ENCODE measurements at regions not wholly inside any gene's neighbourhood (a gene's known extent, or its start where the extent isn't known, plus 50 kb on each side); places are given as distances from the start of the nearest gene placed in this dataset.

DNA sequence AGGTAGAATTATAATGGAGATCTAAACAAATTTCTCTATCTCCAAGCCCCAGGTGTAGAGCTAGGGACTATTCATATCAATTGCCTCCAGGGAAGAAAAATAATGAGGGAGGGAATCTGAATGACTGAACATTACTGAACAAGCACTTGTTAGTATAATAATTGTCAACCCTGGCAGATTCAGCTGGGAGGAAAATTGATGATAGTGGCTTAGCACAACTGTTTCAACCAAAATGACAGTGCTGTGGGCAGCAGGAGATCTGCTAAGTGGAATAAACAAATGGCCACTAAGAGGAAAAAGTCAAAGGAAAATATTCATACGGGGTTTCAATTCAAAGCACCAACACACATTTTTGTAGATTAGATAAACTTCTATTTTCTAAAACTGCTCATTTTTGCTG is 294.9 kb upstream of the ZNF385D start:
- TF ChIP-seq, protein P1, sequence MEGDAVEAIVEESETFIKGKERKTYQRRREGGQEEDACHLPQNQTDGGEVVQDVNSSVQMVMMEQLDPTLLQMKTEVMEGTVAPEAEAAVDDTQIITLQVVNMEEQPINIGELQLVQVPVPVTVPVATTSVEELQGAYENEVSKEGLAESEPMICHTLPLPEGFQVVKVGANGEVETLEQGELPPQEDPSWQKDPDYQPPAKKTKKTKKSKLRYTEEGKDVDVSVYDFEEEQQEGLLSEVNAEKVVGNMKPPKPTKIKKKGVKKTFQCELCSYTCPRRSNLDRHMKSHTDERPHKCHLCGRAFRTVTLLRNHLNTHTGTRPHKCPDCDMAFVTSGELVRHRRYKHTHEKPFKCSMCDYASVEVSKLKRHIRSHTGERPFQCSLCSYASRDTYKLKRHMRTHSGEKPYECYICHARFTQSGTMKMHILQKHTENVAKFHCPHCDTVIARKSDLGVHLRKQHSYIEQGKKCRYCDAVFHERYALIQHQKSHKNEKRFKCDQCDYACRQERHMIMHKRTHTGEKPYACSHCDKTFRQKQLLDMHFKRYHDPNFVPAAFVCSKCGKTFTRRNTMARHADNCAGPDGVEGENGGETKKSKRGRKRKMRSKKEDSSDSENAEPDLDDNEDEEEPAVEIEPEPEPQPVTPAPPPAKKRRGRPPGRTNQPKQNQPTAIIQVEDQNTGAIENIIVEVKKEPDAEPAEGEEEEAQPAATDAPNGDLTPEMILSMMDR (IDR thresholded peaks at IDR 0.05; ENCODE audit: low read length): no peak
- TF ChIP-seq EZH2 (IDR thresholded peaks at IDR 0.05; ENCODE audit: borderline replicate concordance, low read length): no peak
